GM19328 (cell line): ENCODE measurements at regions not wholly inside any gene's neighbourhood (a gene's known extent, or its start where the extent isn't known, plus 50 kb on each side); places are given as distances from the start of the nearest gene placed in this dataset.

Source experiments
- ATAC-seq: cut with Tn5 transposase; IDR thresholded peaks from one replicate; pipeline ENCODE4 v1.9.1; 2021; ENCODE audit warnings: mild to moderate bottlenecking, moderate library complexity; ENCODE audit not compliant: unreplicated experiment

- no peak for ATAC-seq
These were observed 468.0 kb downstream of the BCAT1 start for GRCh38 chr12:24480766-24481449.

GRCh38 chr12:24479131-24479530 lies 469.8 kb downstream of the BCAT1 start:
- no peak for ATAC-seq

DNA sequence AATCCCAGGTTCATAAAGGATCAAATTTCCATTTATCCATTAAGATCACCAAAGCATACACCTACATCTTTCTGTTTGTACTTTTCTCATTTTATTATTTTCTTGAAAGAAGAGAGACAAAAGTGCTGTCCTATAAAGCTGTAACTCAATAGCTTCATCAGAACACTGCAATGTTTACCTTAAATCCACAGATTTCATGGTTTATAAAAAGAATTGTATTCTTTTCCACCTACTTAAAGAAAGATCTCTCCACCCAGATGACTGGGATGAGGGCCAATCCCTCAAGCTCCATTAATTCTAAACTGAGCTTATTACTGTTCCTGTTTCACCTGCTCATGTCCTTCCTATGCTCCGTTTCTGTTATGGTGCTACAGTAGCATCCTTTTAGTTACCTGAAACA lies 470.6 kb downstream of the BCAT1 start:
- no peak for ATAC-seq

GRCh38 chr12:24476310-24476709 lies 472.6 kb downstream of the BCAT1 start:
- ATAC-seq, result no peak

- no peak for ATAC-seq
These were observed 473.6 kb downstream of the BCAT1 start for GRCh38 chr12:24475337-24475736.

GRCh38 chr12:24473097-24473496 lies 475.8 kb downstream of the BCAT1 start:
- ATAC-seq, result no peak

- ATAC-seq, result no peak
These were observed 478.9 kb downstream of the BCAT1 start for GRCh38 chr12:24470050-24470449.

GRCh38 chr12:24469089-24469488 lies 479.8 kb downstream of the BCAT1 start:
- ATAC-seq, result no peak

GRCh38 chr12:24467226-24467625 lies 481.7 kb downstream of the BCAT1 start:
- ATAC-seq, result no peak

DNA sequence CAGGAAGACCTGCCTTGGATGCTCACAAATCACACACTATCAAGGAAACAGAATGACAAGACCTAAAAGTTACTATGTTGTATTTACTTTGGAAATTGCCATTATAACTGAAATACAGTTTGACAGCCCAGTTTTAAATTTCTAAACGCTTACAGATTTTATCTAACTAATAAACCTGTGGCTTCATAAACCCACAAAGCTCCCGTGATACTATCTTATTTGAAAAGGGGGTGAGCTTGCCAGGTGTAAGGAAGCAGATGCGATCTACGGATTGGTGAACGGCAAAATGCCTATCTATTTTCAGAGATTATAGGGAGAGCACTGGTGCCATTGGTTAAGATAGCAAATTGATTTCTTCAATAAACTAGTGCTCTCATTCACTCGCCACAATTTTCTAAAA lies 485.5 kb downstream of the BCAT1 start:
- ATAC-seq, result no peak

- ATAC-seq, result no peak
These were observed 486.0 kb downstream of the BCAT1 start for GRCh38 chr12:24462946-24463345.

DNA sequence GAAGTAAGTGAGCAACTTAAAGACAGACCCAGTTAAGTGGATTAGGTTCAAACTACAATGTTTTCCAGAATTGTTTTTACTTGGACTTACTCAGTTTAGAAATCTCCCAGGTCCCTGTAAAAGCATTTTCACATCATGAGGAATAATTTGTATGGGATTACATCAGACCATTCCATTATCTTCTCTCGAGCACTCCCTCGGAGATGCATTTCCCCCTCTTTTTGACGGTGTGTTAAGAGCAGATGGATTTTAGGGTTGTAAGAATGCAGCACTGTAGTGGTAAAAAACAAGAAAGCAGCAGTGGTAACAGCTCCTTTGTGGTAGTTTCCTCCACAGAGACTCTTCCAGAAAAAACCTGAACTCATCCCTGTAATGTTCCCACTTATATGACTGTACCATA lies 488.4 kb downstream of the BCAT1 start:
- ATAC-seq, result no peak

- no peak for ATAC-seq
These were observed 488.8 kb downstream of the BCAT1 start for GRCh38 chr12:24460099-24460498.

DNA sequence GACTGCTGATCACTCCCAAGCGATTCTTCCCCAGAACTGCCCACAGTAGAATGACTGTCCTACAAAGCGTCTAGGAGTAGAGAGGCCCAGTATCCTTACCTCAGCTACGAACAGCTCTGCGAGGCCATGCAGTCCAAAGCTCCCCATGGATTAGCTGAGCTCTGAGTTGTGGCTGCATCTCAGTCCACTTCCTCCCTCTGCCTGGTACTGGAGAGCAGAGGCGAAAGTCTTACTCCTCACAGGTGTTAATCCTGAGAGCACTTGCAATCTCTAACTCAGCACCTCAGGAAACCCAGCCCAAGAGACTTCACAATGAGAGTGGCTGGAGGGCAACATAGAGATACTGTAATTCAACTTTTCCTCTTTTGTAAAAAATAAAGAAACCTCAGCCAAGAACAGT lies 493.1 kb downstream of the BCAT1 start:
- ATAC-seq, result no peak

DNA sequence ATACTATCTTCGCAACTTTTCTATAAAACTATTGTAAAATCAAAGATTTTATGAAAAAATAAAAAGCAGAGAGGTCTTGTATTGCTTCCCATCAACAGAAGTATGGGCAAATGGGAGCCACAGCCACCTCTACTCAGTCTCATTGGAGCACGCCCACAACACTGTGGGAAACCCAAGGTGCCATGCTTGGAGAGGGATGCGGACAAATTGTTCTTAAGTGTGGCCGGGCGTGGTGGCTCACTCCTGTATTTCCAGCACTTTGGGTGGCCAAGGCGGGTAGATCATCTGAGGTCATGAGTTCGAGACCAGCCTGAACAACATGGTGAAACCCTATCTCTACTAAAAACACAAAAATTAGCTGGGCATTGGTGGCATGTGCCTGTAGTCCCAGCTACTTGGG lies 498.2 kb upstream of the SOX5 start:
- no peak for ATAC-seq

GRCh38 chr12:24446287-24446686 lies 496.8 kb upstream of the SOX5 start:
- no peak for ATAC-seq

DNA sequence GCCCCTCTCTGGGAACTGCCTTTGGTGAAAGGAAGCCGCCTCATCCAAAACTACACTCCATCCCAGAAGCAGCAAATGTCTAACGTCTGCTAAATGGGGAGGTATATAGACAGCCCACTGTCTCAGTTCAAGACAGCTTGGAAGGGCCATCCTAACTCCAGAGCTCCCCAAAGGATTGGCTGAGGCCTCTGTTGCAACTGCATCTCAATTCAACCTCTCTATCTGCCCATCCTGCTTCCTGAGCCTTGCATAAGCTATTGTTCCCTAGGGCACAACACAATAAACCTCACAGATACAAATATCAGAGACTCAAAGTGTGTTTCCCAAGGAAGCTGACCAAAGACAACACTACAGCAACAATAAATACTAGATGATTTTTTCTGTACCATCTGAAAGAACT lies 495.2 kb upstream of the SOX5 start:
- no peak for ATAC-seq

DNA sequence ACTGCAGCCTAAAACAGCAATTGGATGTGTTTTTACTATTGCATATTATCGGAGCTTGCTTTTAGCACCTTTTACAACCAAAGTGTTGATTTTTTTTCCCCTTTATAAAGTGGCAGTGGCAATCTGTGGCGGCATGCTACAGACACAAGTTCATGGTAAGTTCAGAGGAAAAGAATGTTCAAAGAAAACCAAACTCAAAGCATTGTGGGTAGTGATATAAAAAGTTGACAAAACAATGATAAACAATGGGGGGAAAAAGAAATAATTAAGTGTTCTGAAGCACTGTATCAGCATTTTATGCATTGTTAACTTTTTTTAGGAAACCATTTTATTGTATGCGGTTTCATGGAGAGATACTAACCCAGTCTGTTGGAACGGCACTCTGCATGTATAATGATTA lies 492.0 kb upstream of the SOX5 start:
- ATAC-seq, result no peak

DNA sequence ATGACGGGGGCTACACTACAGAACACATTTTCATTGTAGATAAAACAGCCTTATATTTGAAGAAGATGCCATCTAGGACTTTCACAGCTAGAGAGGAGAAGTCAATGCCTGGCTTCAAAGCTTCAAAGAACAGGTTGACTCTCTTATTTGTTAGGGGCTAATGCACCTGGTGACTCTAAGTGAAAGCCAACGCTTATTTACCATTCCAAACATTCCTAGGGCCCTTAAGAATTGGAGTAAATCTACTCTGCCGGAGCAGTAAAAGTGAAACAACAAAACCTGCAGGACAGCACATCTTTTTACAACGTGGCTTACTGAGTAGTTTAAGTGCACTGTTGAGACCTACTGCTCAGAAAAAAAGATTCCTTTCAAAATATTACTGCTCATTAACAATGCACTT lies 487.2 kb upstream of the SOX5 start:
- no peak for ATAC-seq

GRCh38 chr12:24431872-24432271 lies 482.4 kb upstream of the SOX5 start:
- no peak for ATAC-seq

DNA sequence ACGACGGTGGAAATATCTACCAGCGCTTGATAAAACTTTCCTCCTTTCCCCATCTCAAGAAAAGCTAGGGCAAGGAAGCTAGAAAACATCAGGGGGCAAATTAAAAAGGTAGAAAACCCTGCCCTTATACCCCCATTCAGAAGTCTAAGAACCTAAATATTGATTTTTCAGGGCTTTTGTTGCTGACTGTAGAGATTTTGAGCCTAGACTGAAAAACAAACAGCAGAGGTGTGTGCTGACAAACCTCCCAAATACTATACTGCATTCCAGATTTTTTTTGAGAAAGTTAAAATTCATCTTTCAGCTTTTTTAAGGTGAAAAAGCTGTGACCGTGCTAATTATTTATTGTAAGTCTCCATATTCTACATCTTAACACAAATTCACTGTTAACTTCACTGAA lies 478.3 kb upstream of the SOX5 start:
- ATAC-seq, result no peak

GRCh38 chr12:24425601-24425970 lies 476.1 kb upstream of the SOX5 start:
- no peak for ATAC-seq

DNA sequence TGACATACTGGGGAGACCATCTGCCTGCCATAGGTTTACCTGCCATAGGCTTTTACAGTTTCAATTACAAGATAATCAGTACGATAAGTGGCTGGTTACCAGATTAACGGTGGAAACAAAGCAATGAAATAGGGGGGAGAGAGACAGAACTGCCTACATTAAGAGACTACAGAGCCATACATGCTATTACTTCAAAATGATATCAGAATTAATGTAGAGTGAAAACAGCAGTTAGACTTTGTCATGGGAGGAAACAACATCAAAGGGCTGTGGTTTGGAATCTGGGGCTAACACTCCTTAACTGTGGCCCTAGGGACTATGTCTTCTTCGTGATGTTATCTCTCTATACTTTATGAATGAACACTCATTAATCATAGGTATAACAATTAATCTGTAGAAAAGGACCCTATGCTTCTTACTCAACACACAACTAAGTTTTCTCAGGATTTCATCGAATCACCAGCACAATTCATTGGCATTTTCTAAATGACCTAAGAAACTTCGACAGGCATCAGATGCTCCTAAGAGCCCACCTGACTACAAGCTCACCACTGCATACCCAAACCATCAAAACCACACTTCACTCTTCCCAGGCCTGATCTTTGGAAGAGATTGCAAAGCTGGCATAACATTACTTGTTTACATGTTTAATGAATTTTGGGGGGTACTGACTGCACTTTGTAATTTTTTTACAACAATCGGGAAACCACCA lies 475.6 kb upstream of the SOX5 start:
- ATAC-seq, result no peak
